ENCODE measurements at regions not wholly inside any gene's neighbourhood (a gene's known extent, or its start where the extent isn't known, plus 50 kb on each side); places are given as distances from the start of the nearest gene placed in this dataset.

- no peak overlapping the region for H3K4me3 ChIP-seq (ENCODE audit: control extremely low read depth in 1 of 5, extremely low read depth in 1 of 5, insufficient read depth in 1 of 5, low read depth in 2 of 5, low read length in 4 of 5)
- 89% methylated on average over 5 of the region's 5 CpGs for WGBS (ENCODE audit: insufficient coverage)
- H3K4me2 ChIP-seq (replicated peaks; ENCODE audit: low read depth, low read length, poor library complexity, severe bottlenecking), result no peak overlapping the region
- no peak overlapping the region for H3K27ac ChIP-seq (ENCODE audit: low read length in 2 of 2)
- no peak overlapping the region for H3K9ac ChIP-seq (ENCODE audit: low read length)
- intact Hi-C loops (cut with micrococcal nuclease), result no loop called here
- no peaks in the 10 kb centered on the region for H3K36me3 ChIP-seq (replicated peaks in 1 of 2; ENCODE audit: control extremely low read depth in 1 of 2, control insufficient read depth in 1 of 2, extremely low read depth in 1 of 2, insufficient read depth in 2 of 2, low read length in 1 of 2)
- TF ChIP-seq, protein P1, sequence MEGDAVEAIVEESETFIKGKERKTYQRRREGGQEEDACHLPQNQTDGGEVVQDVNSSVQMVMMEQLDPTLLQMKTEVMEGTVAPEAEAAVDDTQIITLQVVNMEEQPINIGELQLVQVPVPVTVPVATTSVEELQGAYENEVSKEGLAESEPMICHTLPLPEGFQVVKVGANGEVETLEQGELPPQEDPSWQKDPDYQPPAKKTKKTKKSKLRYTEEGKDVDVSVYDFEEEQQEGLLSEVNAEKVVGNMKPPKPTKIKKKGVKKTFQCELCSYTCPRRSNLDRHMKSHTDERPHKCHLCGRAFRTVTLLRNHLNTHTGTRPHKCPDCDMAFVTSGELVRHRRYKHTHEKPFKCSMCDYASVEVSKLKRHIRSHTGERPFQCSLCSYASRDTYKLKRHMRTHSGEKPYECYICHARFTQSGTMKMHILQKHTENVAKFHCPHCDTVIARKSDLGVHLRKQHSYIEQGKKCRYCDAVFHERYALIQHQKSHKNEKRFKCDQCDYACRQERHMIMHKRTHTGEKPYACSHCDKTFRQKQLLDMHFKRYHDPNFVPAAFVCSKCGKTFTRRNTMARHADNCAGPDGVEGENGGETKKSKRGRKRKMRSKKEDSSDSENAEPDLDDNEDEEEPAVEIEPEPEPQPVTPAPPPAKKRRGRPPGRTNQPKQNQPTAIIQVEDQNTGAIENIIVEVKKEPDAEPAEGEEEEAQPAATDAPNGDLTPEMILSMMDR (IDR thresholded peaks at IDR 0.05), result no peak
- TF ChIP-seq EZH2 (IDR thresholded peaks at IDR 0.05; ENCODE audit: borderline replicate concordance, insufficient read depth, low read depth, low read length, poor library complexity, severe bottlenecking), result no peak
- Mint-ChIP-seq H3K27ac (no peak overlapping the region), H3K27me3 (peaks cover 26% of the 10 kb centered on the region), H3K4me1 (no peaks in the 10 kb centered on the region), H3K9me3 (ENCODE audit: insufficient read depth) (peaks cover 2% of the 10 kb centered on the region), H3K4me3 (no peak overlapping the region)
- no peaks in the 10 kb centered on the region for H4K20me1 ChIP-seq (ENCODE audit: control insufficient read depth, insufficient read depth, low read length, poor library complexity, severe bottlenecking)
- ATAC-seq (ENCODE audit: low read depth), result no peak
- no peaks in the 10 kb centered on the region for H3K9me3 ChIP-seq (ENCODE audit: control extremely low read depth in 1 of 3, control insufficient read depth in 2 of 3, insufficient read depth in 1 of 3, low read length in 2 of 3)
- ChIA-PET CTCF (no interaction called here), POLR2A (no interaction called here)
- H3K4me1 ChIP-seq (ENCODE audit: control insufficient read depth in 2 of 2, insufficient read depth in 2 of 2, low read length in 2 of 2), result no peaks in the 10 kb centered on the region
- no peak for DNase-seq
- H3K27me3 ChIP-seq (replicated peaks in 1 of 4; ENCODE audit: control extremely low read depth in 1 of 4, control insufficient read depth in 3 of 4, insufficient read depth in 4 of 4, low read length in 3 of 4), result peaks cover 0 to 3% (median 1%) of the 10 kb centered on the region in 4 experiments
- H2AFZ ChIP-seq (ENCODE audit: insufficient read depth, low read depth, low read length, poor library complexity, severe bottlenecking), result no peak overlapping the region
- H3K79me2 ChIP-seq (ENCODE audit: control insufficient read depth, insufficient read depth, low read length), result no peaks in the 10 kb centered on the region
Observed at GRCh38 chr10:78956391-78956790, 112.4 kb upstream of the ZMIZ1 start.

DNA sequence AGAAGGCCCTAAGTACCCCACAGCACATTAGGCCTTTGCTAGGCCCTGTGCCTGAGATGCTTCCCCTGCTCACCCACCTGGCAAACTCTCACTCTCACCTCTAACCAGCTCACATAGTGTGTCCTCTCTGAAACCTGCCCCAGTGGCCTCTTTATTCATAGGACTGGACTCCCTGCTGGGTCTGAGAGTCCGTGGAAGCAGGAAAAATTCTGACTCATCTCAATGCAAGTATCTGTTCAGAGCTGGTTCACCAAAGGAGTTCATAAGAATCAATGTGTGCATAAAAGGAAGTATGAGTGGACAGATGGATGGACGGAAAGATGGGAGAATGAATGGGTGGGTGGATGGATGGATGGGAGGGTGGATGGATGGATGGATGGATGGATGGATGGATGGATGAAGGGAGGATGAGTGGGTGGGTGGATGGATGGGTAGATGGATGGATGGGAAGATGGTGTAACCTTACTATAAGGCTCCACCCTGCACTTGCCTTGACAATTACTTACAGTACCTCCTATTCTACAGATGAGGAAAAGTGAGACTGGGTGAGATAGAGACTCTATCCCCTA is 111.2 kb upstream of the ZMIZ1 start:
- Histone ChIP-seq H3K27ac (ENCODE audit: low read length in 2 of 2) (no peak overlapping the region), H3K79me2 (ENCODE audit: control insufficient read depth, insufficient read depth, low read length) (no peaks in the 10 kb centered on the region), H3K9ac (ENCODE audit: low read length) (no peak overlapping the region), H3K4me3 (ENCODE audit: control extremely low read depth in 1 of 5, extremely low read depth in 1 of 5, insufficient read depth in 1 of 5, low read depth in 2 of 5, low read length in 4 of 5) (no peak overlapping the region), H3K9me3 (ENCODE audit: control extremely low read depth in 1 of 3, control insufficient read depth in 2 of 3, insufficient read depth in 1 of 3, low read length in 2 of 3) (no peaks in the 10 kb centered on the region), H3K36me3 (replicated peaks in 1 of 2; ENCODE audit: control extremely low read depth in 1 of 2, control insufficient read depth in 1 of 2, extremely low read depth in 1 of 2, insufficient read depth in 2 of 2, low read length in 1 of 2) (no peaks in the 10 kb centered on the region), H3K4me1 (ENCODE audit: control insufficient read depth in 2 of 2, insufficient read depth in 2 of 2, low read length in 2 of 2) (no peaks in the 10 kb centered on the region), H3K27me3 (replicated peaks in 1 of 4; ENCODE audit: control extremely low read depth in 1 of 4, control insufficient read depth in 3 of 4, insufficient read depth in 4 of 4, low read length in 3 of 4) (peaks cover 0 to 8% (median 2%) of the 10 kb centered on the region in 4 experiments), H4K20me1 (ENCODE audit: control insufficient read depth, insufficient read depth, low read length, poor library complexity, severe bottlenecking) (no peaks in the 10 kb centered on the region), H2AFZ (ENCODE audit: insufficient read depth, low read depth, low read length, poor library complexity, severe bottlenecking) (no peak overlapping the region), H3K4me2 (replicated peaks; ENCODE audit: low read depth, low read length, poor library complexity, severe bottlenecking) (no peak overlapping the region)
- CTCF ChIA-PET, result no interaction called here
- Mint-ChIP-seq H3K27ac (no peak overlapping the region), H3K4me3 (no peak overlapping the region), H3K4me1 (no peaks in the 10 kb centered on the region), H3K9me3 (ENCODE audit: insufficient read depth) (peaks cover 2% of the 10 kb centered on the region), H3K27me3 (peaks cover 26% of the 10 kb centered on the region)
- ATAC-seq (ENCODE audit: low read depth), result no peak
- DNase-seq, result no peak
- intact Hi-C loops (cut with micrococcal nuclease), result no loop called here
- POLR2A ChIA-PET, result no interaction called here
- 70% methylated on average over 2 of the region's 2 CpGs for WGBS (ENCODE audit: insufficient coverage)
- TF ChIP-seq EZH2 (IDR thresholded peaks at IDR 0.05; ENCODE audit: borderline replicate concordance, insufficient read depth, low read depth, low read length, poor library complexity, severe bottlenecking), result no peak
